SK-N-SH treated with all-trans-retinoic acid at 6 μM for 48 hours (cell line): ENCODE measurements at regions not wholly inside any gene's neighbourhood (a gene's known extent, or its start where the extent isn't known, plus 50 kb on each side); places are given as distances from the start of the nearest gene placed in this dataset.

Experiments
- CREB5 ChIP-seq: fragments of 250-450 bp; sonication (Bioruptor Pico); IDR thresholded peaks from 2 replicates; pipeline ENCODE4 v1.5.1; 2020; ENCODE audit warnings: low read depth, mild to moderate bottlenecking, moderate library complexity
- CSDC2 ChIP-seq: fragments of 250-450 bp; sonication (Bioruptor Pico); IDR thresholded peaks from 2 replicates; pipeline ENCODE4 v1.5.0; 2020; ENCODE audit warnings: mild to moderate bottlenecking, moderate library complexity
- ESRRG ChIP-seq: fragments of 250-450 bp; sonication (Bioruptor Pico); IDR thresholded peaks from 2 replicates; pipeline ENCODE4 v1.6.1; 2021; ENCODE audit warnings: mild to moderate bottlenecking
- GLIS3 ChIP-seq: fragments of 250-450 bp; sonication (Bioruptor Pico); IDR thresholded peaks from 2 replicates; pipeline ENCODE4 v1.5.0; 2020; ENCODE audit warnings: mild to moderate bottlenecking, moderate library complexity
- ISL1 ChIP-seq: fragments of 250-450 bp; sonication (Bioruptor Pico); IDR thresholded peaks from 2 replicates; pipeline ENCODE4 v2.1.2; 2022; ENCODE audit warnings: mild to moderate bottlenecking, moderate library complexity
- OSR1 ChIP-seq: fragments of 250-450 bp; sonication (Bioruptor Pico); IDR thresholded peaks from 2 replicates; pipeline ENCODE4 v1.8.0; 2022; ENCODE audit warnings: moderate library complexity, mild to moderate bottlenecking, inconsistent platforms
- PATZ1 ChIP-seq: fragments of 250-450 bp; sonication (Bioruptor Pico); IDR thresholded peaks from 2 replicates; pipeline ENCODE4 v1.8.0; 2020; ENCODE audit warnings: mild to moderate bottlenecking, moderate library complexity, borderline replicate concordance
- SNAI2 ChIP-seq: fragments of 250-450 bp; sonication (Bioruptor Pico); IDR thresholded peaks from 2 replicates; pipeline ENCODE4 v1.5.0; 2020; ENCODE audit warnings: mild to moderate bottlenecking, moderate library complexity
- TOX ChIP-seq: fragments of 250-450 bp; sonication (Bioruptor Pico); IDR thresholded peaks from 2 replicates; pipeline ENCODE4 v1.8.0; 2021; ENCODE audit warnings: mild to moderate bottlenecking, moderate library complexity, borderline replicate concordance
- ZFP3 ChIP-seq: fragments of 250-450 bp; sonication (Bioruptor Pico); IDR thresholded peaks from 2 replicates; pipeline ENCODE4 v1.5.0; 2020; ENCODE audit warnings: mild to moderate bottlenecking, moderate library complexity
- ZFP30 ChIP-seq: fragments of 450-650 bp; formaldehyde crosslinking; IDR thresholded peaks from 2 replicates; pipeline ENCODE4 v1.5.0; 2022; ENCODE audit warnings: mild to moderate bottlenecking, moderate library complexity
- ZNF565 ChIP-seq: fragments of 450-650 bp; formaldehyde crosslinking; conservative IDR thresholded peaks from 2 replicates; pipeline ENCODE4 v1.5.0; 2020; ENCODE audit warnings: low read depth, mild to moderate bottlenecking, moderate library complexity
- ZNF70 ChIP-seq: fragments of 450-650 bp; formaldehyde crosslinking; IDR thresholded peaks from 2 replicates; pipeline ENCODE4 v1.5.0; 2020; ENCODE audit warnings: mild to moderate bottlenecking, moderate library complexity

- TF ChIP-seq ZFP3 = no peak
- TF ChIP-seq OSR1 = no peak
- no peak for TF ChIP-seq ISL1 (CRISPR knock-in tag)
- TF ChIP-seq SNAI2 (CRISPR knock-in tag) = no peak
- no peak for TF ChIP-seq ESRRG
- no peak for TF ChIP-seq TOX (CRISPR knock-in tag)
- TF ChIP-seq GLIS3 (CRISPR knock-in tag) = no peak
- no peak for TF ChIP-seq ZFP30
- no peak for TF ChIP-seq CREB5 (CRISPR knock-in tag)
- TF ChIP-seq CSDC2 (CRISPR knock-in tag) = no peak
- no peak for TF ChIP-seq PATZ1 (CRISPR knock-in tag)
- no peak for TF ChIP-seq ZNF70 (CRISPR knock-in tag)
- TF ChIP-seq ZNF565 (CRISPR knock-in tag) = no peak
These were observed 597.1 kb downstream of the MID1IP1 start for GRCh38 chrX:39398215-39398962.
